Mammary epithelial cell (primary cell): ENCODE measurements at regions not wholly inside any gene's neighbourhood (a gene's known extent, or its start where the extent isn't known, plus 50 kb on each side); places are given as distances from the start of the nearest gene placed in this dataset.

Experiments used
- CTCF ChIP-seq, 2 donors: IDR thresholded peaks in 1 of 2; conservative IDR thresholded peaks in 1 of 2; 2 replicates each; pipeline ENCODE4 v1.5.1; 2011 to 2012; ENCODE audit warnings: inconsistent platforms in 2 of 2, low read length in 2 of 2, mild to moderate bottlenecking in 2 of 2, control low read depth in 1 of 2, low read depth in 1 of 2; ENCODE audit not compliant: insufficient read depth in 1 of 2; ENCODE audit errors: extremely low read depth in 1 of 2
- EZH2 ChIP-seq: IDR thresholded peaks from 2 replicates; pipeline ENCODE4 v1.6.1; 2012; ENCODE audit warnings: low read length, inconsistent platforms, borderline replicate concordance

GRCh38 chr16:64870859-64871258 is 251.0 kb downstream of the CDH11 start:
- TF ChIP-seq CTCF (conservative IDR thresholded peaks at IDR 0.05 in 1 of 2, IDR thresholded peaks at IDR 0.05 in 1 of 2; ENCODE audit: extremely low read depth in 1 of 2, insufficient read depth in 1 of 2, low read depth in 1 of 2, low read length in 2 of 2) (no peak), EZH2 (no peak)
